K562 (cell line): ENCODE measurements at regions not wholly inside any gene's neighbourhood (a gene's known extent, or its start where the extent isn't known, plus 50 kb on each side); places are given as distances from the start of the nearest gene placed in this dataset.

Source experiments
- ATAC-seq: fragments of 200-7000 bp; cut with Tn5 transposase; 3 replicates; pipeline ENCODE4 v1.9.1; 2020; ENCODE audit warnings: moderate library complexity
- BruUV-seq: library from RNA; stranded (reverse); fragments of 400-500 nt; replicated peaks from 2 replicates; lab custom pipeline; 2021; lab: Mats Ljungman, UMichigan
- CTCF ChIA-PET: fragments of 300-600 bp; formaldehyde crosslinking; extraction: SDS; loops from one replicate; lab custom pipeline; 2021; ENCODE audit warnings: low intra/inter-chr PET ratio; lab: Yijun Ruan, JAX
- POLR2A ChIA-PET: fragments of 300-600, 350-650 bp; sonication (Branson Sonifier 250); formaldehyde crosslinking; extraction: SDS; loops from one replicate; lab custom pipeline; 2021; ENCODE audit warnings: antibody characterized with exemption, inconsistent platforms; lab: Yijun Ruan, JAX
- DNase-seq, 4 experiments: peaks; one replicate each; pipeline versions ENCODE4 v3.0.0 to v3.0.0-alpha.2; 2011 to 2018; ENCODE audit warnings: low spot score in 3 of 4, mixed read lengths in 3 of 4; ENCODE audit errors: extremely low read depth in 1 of 4
- FAIRE-seq: peaks from 2 replicates; lab custom pipeline; 2011; peaks lifted over from hg19 to GRCh38; lab: Jason Lieb, UNC
- H2AFZ ChIP-seq: 2 replicates; pipeline ENCODE4 v1.6.0; 2011; ENCODE audit warnings: low read depth, low read length, control low read depth, inconsistent platforms
- H3K27ac ChIP-seq: fragments of 200-600 bp; 3 replicates; pipeline ENCODE4 v1.8.0; 2011; ENCODE audit warnings: low read depth, mild to moderate bottlenecking, control low read depth, inconsistent platforms, low read length, moderate library complexity, mixed read lengths; ENCODE audit errors: extremely low read depth
- H3K27me3 ChIP-seq, 2 experiments: fragments of 300-600 bp in 1 of 2; 2 replicates in 1 of 2; 3 replicates in 1 of 2; pipeline versions ENCODE4 v1.6.0 to v1.8.0; 2011; ENCODE audit warnings: inconsistent platforms in 2 of 2, low read length in 2 of 2, mild to moderate bottlenecking in 1 of 2, mixed read lengths in 1 of 2, moderate library complexity in 1 of 2; ENCODE audit not compliant: control insufficient read depth in 2 of 2, insufficient read depth in 2 of 2
- H3K36me3 ChIP-seq: fragments of 300-600 bp; 3 replicates; pipeline ENCODE4 v1.8.0; 2011; ENCODE audit warnings: mild to moderate bottlenecking, low read length, inconsistent platforms; ENCODE audit not compliant: control insufficient read depth, insufficient read depth
- H3K4me1 ChIP-seq, 2 experiments: fragments of 200-600 bp in 1 of 2; replicated peaks in 1 of 2; 2 replicates in 1 of 2; 3 replicates in 1 of 2; pipeline versions ENCODE4 v1.5.1 to v1.8.0; 2011; ENCODE audit warnings: inconsistent platforms in 2 of 2, low read length in 2 of 2, mild to moderate bottlenecking in 1 of 2, mixed read lengths in 1 of 2, moderate library complexity in 1 of 2; ENCODE audit not compliant: control insufficient read depth in 2 of 2, insufficient read depth in 2 of 2
- H3K4me2 ChIP-seq: 2 replicates; pipeline ENCODE4 v1.6.1; 2011; ENCODE audit warnings: low read length, control low read depth, inconsistent platforms, mixed read lengths; ENCODE audit not compliant: insufficient read depth
- H3K4me3 ChIP-seq: fragments of 200-600 bp; sonication (generic), shearing (Covaris generic); 2 replicates; pipeline ENCODE4 v1.5.1; 2016; ENCODE audit warnings: control low read depth, inconsistent platforms
- H3K79me2 ChIP-seq: fragments of 200-600 bp; 3 replicates; pipeline ENCODE4 v1.8.0; 2011; ENCODE audit warnings: low read length, inconsistent platforms; ENCODE audit not compliant: control insufficient read depth, insufficient read depth
- H3K9ac ChIP-seq, 2 experiments: 2 replicates each; pipeline versions ENCODE4 v1.6.0 to v1.6.1; 2011; ENCODE audit warnings: low read depth in 2 of 2, low read length in 2 of 2, control low read depth in 1 of 2, inconsistent platforms in 1 of 2, mild to moderate bottlenecking in 1 of 2, mixed read lengths in 1 of 2; ENCODE audit not compliant: insufficient read depth in 1 of 2
- H3K9me1 ChIP-seq: one replicate; pipeline ENCODE4 v1.6.0; 2011; ENCODE audit warnings: inconsistent platforms, mild to moderate bottlenecking, low read length, moderate library complexity; ENCODE audit not compliant: control insufficient read depth, insufficient read depth
- H3K9me3 ChIP-seq: replicated peaks from 2 replicates; pipeline ENCODE4 v1.5.1; 2011; ENCODE audit warnings: low read depth, low read length, inconsistent platforms; ENCODE audit not compliant: control insufficient read depth, insufficient read depth
- H4K20me1 ChIP-seq: replicated peaks from 2 replicates; pipeline ENCODE4 v1.6.1; 2011; ENCODE audit warnings: low read length, inconsistent platforms, mixed read lengths; ENCODE audit not compliant: control insufficient read depth, insufficient read depth
- MIER1 ChIP-seq: fragments of 450-650 bp; IDR thresholded peaks from 2 replicates; pipeline ENCODE4 v1.6.1; 2016; ENCODE audit warnings: antibody characterized with exemption, mild to moderate bottlenecking, low read depth
- NUFIP1 ChIP-seq: fragments of 450-650 bp; IDR thresholded peaks from 2 replicates; pipeline ENCODE4 v1.6.1; 2018; ENCODE audit not compliant: partially characterized antibody
- RAD21 ChIP-seq, 2 experiments: fragments of 250-450 bp in 1 of 2; fragments of 450-650 bp in 1 of 2; sonication (Bioruptor Pico) in 1 of 2; formaldehyde crosslinking in 1 of 2; IDR thresholded peaks in 1 of 2; conservative IDR thresholded peaks in 1 of 2; 2 replicates each; pipeline versions ENCODE4 v1.4.0 to v1.8.0; 2020 to 2022; ENCODE audit warnings: mild to moderate bottlenecking in 2 of 2, moderate library complexity in 1 of 2
- RBM17 ChIP-seq: fragments of 200-400 bp; formaldehyde crosslinking; IDR thresholded peaks from 2 replicates; pipeline ENCODE4 v1.6.1; 2017; ENCODE audit warnings: low read depth, mild to moderate bottlenecking, low read length, borderline replicate concordance
- ZBTB8A ChIP-seq: fragments of 450-650 bp; IDR thresholded peaks from 2 replicates; pipeline ENCODE4 v1.6.1; 2018; ENCODE audit warnings: mild to moderate bottlenecking, moderate library complexity; ENCODE audit not compliant: partially characterized antibody
- WGBS: fragments of 100-300 bp; shearing (Covaris generic); methylation state at CpG from one replicate; pipeline ENCODE4 v1.1.6; 2016; ENCODE audit warnings: low coverage, mixed read lengths; ENCODE audit not compliant: insufficient coverage; ENCODE audit errors: missing lambda C conversion rate; 5-methylcytosine and 5-hydroxymethylcytosine counted together
- in situ Hi-C: fragments of 300-500 bp; cut with MboI; formaldehyde crosslinking; loops from 4 replicates; pipeline ENCODE4 v1.15.0; 2018; ENCODE audit warnings: inconsistent platforms, mixed read lengths
- intact Hi-C: fragments of 100-400 bp; cut with micrococcal nuclease; formaldehyde crosslinking; loops from 2 replicates; pipeline ENCODE4 v1.14.2; 2022
- TF ChIP-seq, protein P1 (sequence below): fragments of 450-650 bp; IDR thresholded peaks from 2 replicates; pipeline ENCODE4 v1.6.1; 2016; ENCODE audit warnings: borderline replicate concordance

DNA sequence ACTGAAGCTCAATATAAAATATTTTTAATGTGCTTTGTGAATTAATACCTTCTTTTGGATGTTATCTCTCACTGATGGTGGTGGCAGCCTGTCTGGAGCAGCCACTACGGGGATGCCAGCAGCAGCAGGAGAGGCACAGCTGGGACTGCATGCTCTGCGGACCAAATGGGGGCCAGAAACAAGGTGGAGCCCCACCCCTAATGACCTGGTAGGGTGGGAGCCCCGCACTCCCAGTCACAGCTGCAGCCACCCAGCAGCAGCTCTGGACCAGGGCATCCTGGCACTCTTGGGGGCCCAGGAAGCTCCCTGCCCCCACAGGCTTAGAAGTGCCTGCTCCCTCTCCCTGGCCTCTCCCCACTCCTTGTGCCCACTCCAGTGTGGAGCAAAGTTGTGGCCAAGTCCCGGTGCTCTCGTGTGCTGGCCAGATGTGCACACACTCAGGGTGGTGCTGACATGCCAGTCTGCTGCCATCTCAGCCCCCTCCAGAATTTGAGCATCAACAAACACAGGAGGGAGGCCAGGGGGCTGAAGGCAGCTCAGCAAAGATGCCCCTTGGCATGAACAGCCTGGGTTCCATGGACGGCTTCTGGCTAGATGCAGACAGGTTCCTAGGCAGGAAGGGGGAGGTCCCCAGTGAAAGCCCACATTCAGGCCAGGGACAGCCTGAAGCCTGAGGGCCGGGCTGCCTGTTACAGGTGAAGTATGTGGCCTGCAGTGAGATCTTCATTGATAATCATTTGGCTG lies 696.7 kb upstream of the SLITRK5 start:
- CTCF ChIA-PET = no interaction called here
- H3K4me2 ChIP-seq = no peak overlapping the region
- POLR2A ChIA-PET = no interaction called here
- H3K9me1 ChIP-seq = no peaks in the 10 kb centered on the region
- ATAC-seq = no peak
- H3K27ac ChIP-seq = no peak overlapping the region
- no peak overlapping the region for H3K4me3 ChIP-seq
- H3K4me1 ChIP-seq = no peaks in the 10 kb centered on the region
- no peak for DNase-seq
- no TSS peak for BruUV-seq
- FAIRE-seq = no peak
- H4K20me1 ChIP-seq = no peaks in the 10 kb centered on the region
- in situ Hi-C loops = no loop called here
- intact Hi-C loops = no loop called here
- no peak overlapping the region for H3K9ac ChIP-seq
- no peaks in the 10 kb centered on the region for H3K36me3 ChIP-seq
- 3% methylated on average over 4 of the region's 7 CpGs for WGBS
- TF ChIP-seq NUFIP1 = no peak
- TF ChIP-seq, all 486 proteins: peak for 0
- H3K79me2 ChIP-seq = no peaks in the 10 kb centered on the region
- no peaks in the 10 kb centered on the region for H3K27me3 ChIP-seq
- no peaks in the 10 kb centered on the region for H3K9me3 ChIP-seq
- no peak overlapping the region for H2AFZ ChIP-seq

DNA sequence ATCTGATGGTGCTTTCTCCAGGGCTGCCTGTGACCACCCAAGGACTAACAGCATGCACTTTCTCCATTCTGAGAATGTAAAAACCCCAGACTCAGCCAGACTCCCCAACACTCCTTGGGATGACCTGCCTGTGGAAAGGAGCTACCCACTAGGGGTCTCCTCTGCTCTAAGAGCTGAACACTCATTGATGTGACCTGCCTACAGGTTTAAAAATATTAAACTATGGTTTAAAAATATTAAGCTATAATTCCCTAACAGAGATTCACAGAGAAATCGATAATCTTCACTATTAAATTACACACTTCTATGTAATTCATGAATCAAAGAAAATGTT lies 696.2 kb upstream of the SLITRK5 start:
- Histone ChIP-seq H3K9ac (no peak overlapping the region), H3K4me1 (no peaks in the 10 kb centered on the region), H3K9me3 (no peaks in the 10 kb centered on the region), H3K27ac (no peak overlapping the region), H3K79me2 (no peaks in the 10 kb centered on the region), H3K27me3 (no peaks in the 10 kb centered on the region), H2AFZ (no peak overlapping the region), H3K9me1 (no peaks in the 10 kb centered on the region), H3K4me2 (no peak overlapping the region), H3K36me3 (no peaks in the 10 kb centered on the region), H4K20me1 (no peaks in the 10 kb centered on the region), H3K4me3 (no peak overlapping the region)
- CTCF ChIA-PET = interaction anchor here (0.5 kb wide), 1 partner anchor 279 kb away, joined by 3 read pairs; no protein-coding TSS in a partner anchor
- FAIRE-seq (no peak), DNase-seq (peak in 1 of 4 experiments; percentile 2), ATAC-seq (no peak)
- BruUV-seq = no TSS peak
- WGBS = 0% methylated on average over 1 of the region's 1 CpG
- in situ Hi-C loops = loop anchor here (25.0 kb wide), 1 partner anchor 1888 kb away; no protein-coding TSS in a partner anchor
- intact Hi-C loops = no loop called here
- POLR2A ChIA-PET = no interaction called here
- no peak for TF ChIP-seq RBM17
- TF ChIP-seq MIER1 = no peak
- TF ChIP-seq, protein P1, sequence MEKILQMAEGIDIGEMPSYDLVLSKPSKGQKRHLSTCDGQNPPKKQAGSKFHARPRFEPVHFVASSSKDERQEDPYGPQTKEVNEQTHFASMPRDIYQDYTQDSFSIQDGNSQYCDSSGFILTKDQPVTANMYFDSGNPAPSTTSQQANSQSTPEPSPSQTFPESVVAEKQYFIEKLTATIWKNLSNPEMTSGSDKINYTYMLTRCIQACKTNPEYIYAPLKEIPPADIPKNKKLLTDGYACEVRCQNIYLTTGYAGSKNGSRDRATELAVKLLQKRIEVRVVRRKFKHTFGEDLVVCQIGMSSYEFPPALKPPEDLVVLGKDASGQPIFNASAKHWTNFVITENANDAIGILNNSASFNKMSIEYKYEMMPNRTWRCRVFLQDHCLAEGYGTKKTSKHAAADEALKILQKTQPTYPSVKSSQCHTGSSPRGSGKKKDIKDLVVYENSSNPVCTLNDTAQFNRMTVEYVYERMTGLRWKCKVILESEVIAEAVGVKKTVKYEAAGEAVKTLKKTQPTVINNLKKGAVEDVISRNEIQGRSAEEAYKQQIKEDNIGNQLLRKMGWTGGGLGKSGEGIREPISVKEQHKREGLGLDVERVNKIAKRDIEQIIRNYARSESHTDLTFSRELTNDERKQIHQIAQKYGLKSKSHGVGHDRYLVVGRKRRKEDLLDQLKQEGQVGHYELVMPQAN = no peak
- TF ChIP-seq ZBTB8A = no peak
- peak in 1 of 2 experiments; percentile 43; a peak in 2 of 4 replicates for TF ChIP-seq RAD21 (CRISPR knock-in tag; conservative IDR thresholded peaks at IDR 0.05 in 1 of 2, IDR thresholded peaks at IDR 0.05 in 1 of 2)
